ENCODE measurements at regions not wholly inside any gene's neighbourhood (a gene's known extent, or its start where the extent isn't known, plus 50 kb on each side); places are given as distances from the start of the nearest gene placed in this dataset.

GRCh38 chr5:162325143-162325727 is 257.7 kb downstream of the GABRG2 start:
- no peak for DNase-seq

GRCh38 chr5:162334944-162335343 is 267.4 kb downstream of the GABRG2 start:
- no peak for DNase-seq

- no peak for DNase-seq
Observed at GRCh38 chr5:162360373-162360931, 292.9 kb downstream of the GABRG2 start.

- no peak for DNase-seq
Observed at GRCh38 chr5:162372256-162372655, 304.7 kb downstream of the GABRG2 start.

GRCh38 chr5:162377895-162378294 is 310.3 kb downstream of the GABRG2 start:
- no peak for DNase-seq

GRCh38 chr5:162382839-162383238 is 315.3 kb downstream of the GABRG2 start:
- no peak for DNase-seq

GRCh38 chr5:162384225-162384624 is 316.7 kb downstream of the GABRG2 start:
- DNase-seq: no peak

- DNase-seq: no peak
Observed at GRCh38 chr5:162391833-162392232, 324.3 kb downstream of the GABRG2 start.

GRCh38 chr5:162392336-162392735 is 324.8 kb downstream of the GABRG2 start:
- no peak for DNase-seq

GRCh38 chr5:162393534-162393933 is 326.0 kb downstream of the GABRG2 start:
- no peak for DNase-seq

- DNase-seq: no peak
Observed at GRCh38 chr5:162407614-162408013, 340.0 kb downstream of the GABRG2 start.

GRCh38 chr5:162410365-162410764 is 342.8 kb downstream of the GABRG2 start:
- DNase-seq: no peak

GRCh38 chr5:162429142-162429541 is 361.6 kb downstream of the GABRG2 start:
- DNase-seq: no peak

- no peak for DNase-seq
Observed at GRCh38 chr5:162434281-162434680, 366.7 kb downstream of the GABRG2 start.

- DNase-seq: no peak
Observed at GRCh38 chr5:162436055-162436454, 368.5 kb downstream of the GABRG2 start.

- no peak for DNase-seq
Observed at GRCh38 chr5:162444129-162444762, 376.7 kb downstream of the GABRG2 start.

GRCh38 chr5:162456086-162456485 is 388.5 kb downstream of the GABRG2 start:
- no peak for DNase-seq

- DNase-seq: no peak
Observed at GRCh38 chr5:162466011-162466410, 398.4 kb downstream of the GABRG2 start.

- no peak for DNase-seq
Observed at GRCh38 chr5:162473041-162473714, 405.6 kb downstream of the GABRG2 start.

GRCh38 chr5:162474239-162474638 is 406.7 kb downstream of the GABRG2 start:
- no peak for DNase-seq

GRCh38 chr5:162484095-162484494 is 416.5 kb downstream of the GABRG2 start:
- DNase-seq: no peak

- DNase-seq: no peak
Observed at GRCh38 chr5:162484986-162485385, 417.4 kb downstream of the GABRG2 start.

- DNase-seq: no peak
Observed at GRCh38 chr5:162485666-162486292, 418.2 kb downstream of the GABRG2 start.
